Loucy (cell line): ENCODE measurements at regions not wholly inside any gene's neighbourhood (a gene's known extent, or its start where the extent isn't known, plus 50 kb on each side); places are given as distances from the start of the nearest gene placed in this dataset.
A peak's percentile ranks its signal among the peaks of the same experiment; 100 is the strongest.

Experiments
- H2AFZ ChIP-seq: fragments of 200-600 bp; sonication (generic); 2 replicates; pipeline ENCODE4 v1.6.0; 2016; ENCODE audit warnings: antibody characterized with exemption, mild to moderate bottlenecking, low read length, moderate library complexity
- H3F3A ChIP-seq: fragments of 200-600 bp; 2 replicates; pipeline ENCODE4 v1.6.0; 2016; ENCODE audit warnings: antibody characterized with exemption, low read depth, mild to moderate bottlenecking
- H3K27me3 ChIP-seq: fragments of 200-600 bp; sonication (generic); 2 replicates; pipeline ENCODE4 v1.6.1; 2014; ENCODE audit warnings: low read length, mild to moderate bottlenecking; ENCODE audit not compliant: insufficient read depth, poor library complexity, severe bottlenecking
- H3K36me3 ChIP-seq: fragments of 200-600 bp; sonication (generic); 2 replicates; pipeline ENCODE4 v1.6.1; 2016; ENCODE audit warnings: low read length; ENCODE audit not compliant: insufficient read depth
- H3K4me1 ChIP-seq: fragments of 200-600 bp; sonication (generic); 2 replicates; pipeline ENCODE4 v1.5.1; 2014; ENCODE audit warnings: low read length, mild to moderate bottlenecking; ENCODE audit not compliant: insufficient read depth, poor library complexity, severe bottlenecking
- H3K4me2 ChIP-seq: fragments of 200-600 bp; sonication (generic); 2 replicates; pipeline ENCODE4 v1.6.0; 2014; ENCODE audit warnings: antibody characterized with exemption, low read length, low read depth, mild to moderate bottlenecking; ENCODE audit not compliant: poor library complexity, severe bottlenecking
- H3K4me3 ChIP-seq: fragments of 200-600 bp; sonication (generic); 2 replicates; pipeline ENCODE4 v1.5.1; 2014; ENCODE audit warnings: low read length, mild to moderate bottlenecking, mixed read lengths; ENCODE audit not compliant: poor library complexity, severe bottlenecking
- H3K79me2 ChIP-seq: fragments of 200-600 bp; sonication (generic); 2 replicates; pipeline ENCODE4 v1.6.1; 2014; ENCODE audit warnings: low read length; ENCODE audit not compliant: insufficient read depth
- H3K9ac ChIP-seq: fragments of 200-600 bp; sonication (generic); 2 replicates; pipeline ENCODE4 v1.6.0; 2014; ENCODE audit warnings: mild to moderate bottlenecking, low read depth, low read length, moderate library complexity; ENCODE audit not compliant: poor library complexity, severe bottlenecking
- H3K9me2 ChIP-seq: fragments of 200-600 bp; sonication (generic); replicated peaks from 2 replicates; pipeline ENCODE4 v1.6.1; 2016; ENCODE audit warnings: low read depth, low read length, mixed read lengths
- H3K9me3 ChIP-seq: fragments of 200-600 bp; sonication (generic); 2 replicates; pipeline ENCODE4 v1.6.1; 2014; ENCODE audit warnings: mild to moderate bottlenecking, antibody characterized with exemption, low read length, low read depth; ENCODE audit not compliant: insufficient read depth
- H4K20me1 ChIP-seq: fragments of 200-600 bp; sonication (generic); 2 replicates; pipeline ENCODE4 v1.6.0; 2014; ENCODE audit warnings: antibody characterized with exemption, low read length, mild to moderate bottlenecking; ENCODE audit not compliant: insufficient read depth, poor library complexity, severe bottlenecking
- CTCF ChIP-seq: fragments of 200-600 bp; sonication (generic); conservative IDR thresholded peaks from 2 replicates; pipeline ENCODE4 v1.5.1; 2014; ENCODE audit warnings: mild to moderate bottlenecking, antibody characterized with exemption, low read length
- EZH2phosphoT487 ChIP-seq: fragments of 200-600 bp; IDR thresholded peaks from 2 replicates; pipeline ENCODE4 v1.6.1; 2018; ENCODE audit warnings: antibody characterized with exemption, mild to moderate bottlenecking, moderate library complexity, borderline replicate concordance

- no peaks in the 10 kb centered on the region for H3K9me3 ChIP-seq
- no peak overlapping the region for H3K9ac ChIP-seq
- no peaks in the 10 kb centered on the region for H3K9me2 ChIP-seq
- no peaks in the 10 kb centered on the region for H3K27me3 ChIP-seq
- H3K79me2 ChIP-seq = no peaks in the 10 kb centered on the region
- TF ChIP-seq EZH2phosphoT487 (no peak), CTCF (peak; percentile 45)
- H4K20me1 ChIP-seq = no peaks in the 10 kb centered on the region
- H3K4me2 ChIP-seq = no peak overlapping the region
- H3K4me3 ChIP-seq = no peak overlapping the region
- H2AFZ ChIP-seq = no peak overlapping the region
- H3K36me3 ChIP-seq = no peaks in the 10 kb centered on the region
- H3K4me1 ChIP-seq = no peaks in the 10 kb centered on the region
- no peaks in the 10 kb centered on the region for H3F3A ChIP-seq
These were observed 544.5 kb downstream of the PPP4R3C start for GRCh38 chrX:26918631-26919030.

GRCh38 chrX:26916991-26917390, 546.1 kb downstream of the PPP4R3C start:
- TF ChIP-seq EZH2phosphoT487 (no peak), CTCF (no peak)
- Histone ChIP-seq H3K4me3 (no peak overlapping the region), H3K79me2 (no peaks in the 10 kb centered on the region), H3K36me3 (no peaks in the 10 kb centered on the region), H3K9me3 (no peaks in the 10 kb centered on the region), H3K4me2 (no peak overlapping the region), H3K9me2 (no peaks in the 10 kb centered on the region), H3F3A (no peaks in the 10 kb centered on the region), H2AFZ (no peak overlapping the region), H3K4me1 (no peaks in the 10 kb centered on the region), H3K27me3 (no peaks in the 10 kb centered on the region), H3K9ac (no peak overlapping the region), H4K20me1 (no peaks in the 10 kb centered on the region)

GRCh38 chrX:26915064-26915463, 548.1 kb downstream of the PPP4R3C start:
- Histone ChIP-seq H3K9me2 (no peaks in the 10 kb centered on the region), H3K9me3 (no peaks in the 10 kb centered on the region), H3K36me3 (no peaks in the 10 kb centered on the region), H3K4me3 (no peak overlapping the region), H3K79me2 (no peaks in the 10 kb centered on the region), H2AFZ (no peak overlapping the region), H3K9ac (no peak overlapping the region), H3K4me2 (no peak overlapping the region), H3K27me3 (no peaks in the 10 kb centered on the region), H3F3A (no peaks in the 10 kb centered on the region), H4K20me1 (no peaks in the 10 kb centered on the region), H3K4me1 (no peaks in the 10 kb centered on the region)
- TF ChIP-seq CTCF (no peak), EZH2phosphoT487 (no peak)
